ENCODE measurements at regions not wholly inside any gene's neighbourhood (a gene's known extent, or its start where the extent isn't known, plus 50 kb on each side); places are given as distances from the start of the nearest gene placed in this dataset.

DNA sequence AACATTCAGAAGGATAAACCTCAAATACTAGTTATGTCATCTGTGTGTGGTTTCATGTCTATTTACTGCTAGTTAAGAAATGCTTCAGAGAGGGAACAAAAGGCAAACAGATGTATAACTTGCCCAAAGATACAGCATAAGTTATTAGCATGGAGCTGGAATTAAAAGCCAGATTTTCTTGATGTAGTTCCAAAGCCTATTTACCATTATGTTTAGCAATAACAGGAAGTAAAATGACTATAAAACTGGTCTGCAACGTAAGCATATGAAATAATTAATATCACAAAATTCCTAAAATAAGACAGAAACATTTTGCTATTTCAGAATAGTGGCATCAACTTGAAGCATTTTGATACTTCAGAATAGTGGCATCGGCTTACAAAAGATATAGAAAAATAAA lies 1232.8 kb downstream of the NCAM2 start:
- TF ChIP-seq, protein P1, sequence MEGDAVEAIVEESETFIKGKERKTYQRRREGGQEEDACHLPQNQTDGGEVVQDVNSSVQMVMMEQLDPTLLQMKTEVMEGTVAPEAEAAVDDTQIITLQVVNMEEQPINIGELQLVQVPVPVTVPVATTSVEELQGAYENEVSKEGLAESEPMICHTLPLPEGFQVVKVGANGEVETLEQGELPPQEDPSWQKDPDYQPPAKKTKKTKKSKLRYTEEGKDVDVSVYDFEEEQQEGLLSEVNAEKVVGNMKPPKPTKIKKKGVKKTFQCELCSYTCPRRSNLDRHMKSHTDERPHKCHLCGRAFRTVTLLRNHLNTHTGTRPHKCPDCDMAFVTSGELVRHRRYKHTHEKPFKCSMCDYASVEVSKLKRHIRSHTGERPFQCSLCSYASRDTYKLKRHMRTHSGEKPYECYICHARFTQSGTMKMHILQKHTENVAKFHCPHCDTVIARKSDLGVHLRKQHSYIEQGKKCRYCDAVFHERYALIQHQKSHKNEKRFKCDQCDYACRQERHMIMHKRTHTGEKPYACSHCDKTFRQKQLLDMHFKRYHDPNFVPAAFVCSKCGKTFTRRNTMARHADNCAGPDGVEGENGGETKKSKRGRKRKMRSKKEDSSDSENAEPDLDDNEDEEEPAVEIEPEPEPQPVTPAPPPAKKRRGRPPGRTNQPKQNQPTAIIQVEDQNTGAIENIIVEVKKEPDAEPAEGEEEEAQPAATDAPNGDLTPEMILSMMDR (IDR thresholded peaks at IDR 0.05; ENCODE audit: unreplicated experiment), result no peak
- H3K9me3 Mint-ChIP-seq (ENCODE audit: unreplicated experiment), result no peaks in the 10 kb centered on the region
- ChIA-PET CTCF (no interaction called here), POLR2A (no interaction called here)
- no peak overlapping the region for H3K27ac Mint-ChIP-seq (ENCODE audit: low read depth, unreplicated experiment)
- intact Hi-C loops (cut with micrococcal nuclease), result no loop called here
- H3K4me1 Mint-ChIP-seq (ENCODE audit: insufficient read depth, unreplicated experiment), result no peaks in the 10 kb centered on the region
- no peak overlapping the region for H3K4me3 Mint-ChIP-seq (ENCODE audit: unreplicated experiment)
- BruUV-seq (replicated peaks), result no TSS peak
- H3K36me3 Mint-ChIP-seq (ENCODE audit: insufficient read depth, unreplicated experiment), result no peaks in the 10 kb centered on the region
- no peak for DNase-seq (ENCODE audit: unreplicated experiment)
- no peaks in the 10 kb centered on the region for H3K27me3 Mint-ChIP-seq (ENCODE audit: insufficient read depth, unreplicated experiment)

DNA sequence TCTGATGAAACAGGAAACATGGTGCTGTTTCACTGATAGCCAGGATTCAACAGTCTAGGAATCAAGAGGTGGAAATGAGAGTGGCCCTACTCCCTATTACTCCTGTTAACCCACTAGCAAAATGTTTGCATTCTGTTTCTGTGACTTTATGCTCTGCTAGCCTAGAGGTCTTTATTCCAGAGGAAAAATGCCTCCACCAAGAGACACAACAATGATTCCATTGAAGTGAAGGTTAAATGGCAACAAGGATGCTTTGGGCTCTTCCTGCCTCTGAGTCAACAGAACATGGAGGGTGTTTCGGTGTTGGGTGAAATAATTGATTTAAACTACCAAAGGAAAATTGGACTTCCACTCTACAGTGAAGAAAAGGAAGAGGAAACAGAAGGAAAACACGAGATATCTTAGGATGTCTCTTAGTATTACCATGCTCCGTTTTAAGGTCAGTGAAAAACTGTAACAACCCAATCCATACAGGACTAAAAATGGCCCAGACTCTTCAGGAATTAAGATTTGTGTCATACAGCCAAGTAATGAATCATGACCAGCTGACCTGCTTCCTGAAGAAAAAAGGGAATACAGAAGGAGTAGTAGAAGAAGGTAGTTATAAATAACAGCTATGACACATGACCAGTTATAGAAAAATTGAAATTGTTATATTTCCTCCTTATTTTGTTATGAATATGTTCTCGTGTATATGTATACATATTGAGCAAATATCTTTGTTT lies 1237.8 kb downstream of the NCAM2 start:
- Mint-ChIP-seq H3K36me3 (ENCODE audit: insufficient read depth, unreplicated experiment) (no peaks in the 10 kb centered on the region), H3K9me3 (ENCODE audit: unreplicated experiment) (peaks cover 7% of the 10 kb centered on the region), H3K27ac (ENCODE audit: low read depth, unreplicated experiment) (no peak overlapping the region), H3K4me3 (ENCODE audit: unreplicated experiment) (no peak overlapping the region), H3K27me3 (ENCODE audit: insufficient read depth, unreplicated experiment) (no peaks in the 10 kb centered on the region), H3K4me1 (ENCODE audit: insufficient read depth, unreplicated experiment) (no peaks in the 10 kb centered on the region)
- ChIA-PET CTCF (interaction anchor here (0.9 kb wide), 1 partner anchor 35 kb away, joined by 3 read pairs; no protein-coding TSS in a partner anchor), POLR2A (no interaction called here)
- no peak for DNase-seq (ENCODE audit: unreplicated experiment)
- intact Hi-C loops (cut with micrococcal nuclease), result no loop called here
- TF ChIP-seq, protein P1 (IDR thresholded peaks at IDR 0.05; ENCODE audit: unreplicated experiment), result no peak
- BruUV-seq (replicated peaks), result no TSS peak

DNA sequence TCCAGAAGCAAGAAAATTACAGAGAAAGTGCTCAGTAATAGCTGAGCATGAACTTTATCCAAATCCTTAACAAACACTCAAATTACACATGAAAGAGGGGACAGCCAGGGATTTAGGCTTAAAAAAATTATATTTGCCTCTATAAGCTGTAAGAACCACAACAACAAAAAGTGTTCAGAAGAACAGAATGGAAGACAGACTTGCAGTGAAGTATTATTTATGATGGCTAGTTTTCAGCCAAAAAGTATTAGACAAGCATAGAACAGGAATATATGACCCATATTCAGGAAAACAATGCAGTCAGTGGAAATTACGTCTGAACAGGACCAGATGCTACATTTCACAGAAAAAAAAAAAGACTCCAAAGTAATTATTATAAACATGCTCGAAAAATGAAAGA lies 1246.3 kb downstream of the NCAM2 start:
- BruUV-seq (replicated peaks), result no TSS peak
- no peaks in the 10 kb centered on the region for H3K4me1 Mint-ChIP-seq (ENCODE audit: insufficient read depth, unreplicated experiment)
- ChIA-PET CTCF (no interaction called here), POLR2A (no interaction called here)
- no peak for DNase-seq (ENCODE audit: unreplicated experiment)
- no peak overlapping the region for H3K27ac Mint-ChIP-seq (ENCODE audit: low read depth, unreplicated experiment)
- no peak overlapping the region for H3K4me3 Mint-ChIP-seq (ENCODE audit: unreplicated experiment)
- no peaks in the 10 kb centered on the region for H3K9me3 Mint-ChIP-seq (ENCODE audit: unreplicated experiment)
- intact Hi-C loops (cut with micrococcal nuclease), result no loop called here
- H3K36me3 Mint-ChIP-seq (ENCODE audit: insufficient read depth, unreplicated experiment), result no peaks in the 10 kb centered on the region
- TF ChIP-seq, protein P1 (IDR thresholded peaks at IDR 0.05; ENCODE audit: unreplicated experiment), result no peak
- no peaks in the 10 kb centered on the region for H3K27me3 Mint-ChIP-seq (ENCODE audit: insufficient read depth, unreplicated experiment)

DNA sequence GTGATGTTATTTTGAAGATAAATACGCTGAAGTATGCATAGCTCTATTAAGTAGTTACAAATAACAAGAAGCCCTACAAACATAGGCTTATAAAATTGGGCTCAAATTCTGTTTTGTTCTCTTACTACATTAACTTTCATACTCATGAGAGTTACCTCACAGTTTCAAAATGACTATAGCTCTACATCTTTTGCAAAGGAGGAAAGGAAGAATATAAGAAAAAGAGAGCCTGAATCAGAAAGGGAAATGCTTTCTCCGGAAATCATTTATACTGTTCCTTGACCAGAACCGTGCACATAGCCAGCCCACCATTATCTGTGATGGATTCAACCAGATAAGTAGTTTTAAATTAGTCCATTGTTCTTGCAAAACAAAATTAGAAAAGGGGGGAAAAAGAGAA lies 1252.1 kb downstream of the NCAM2 start:
- Mint-ChIP-seq H3K4me1 (ENCODE audit: insufficient read depth, unreplicated experiment) (no peaks in the 10 kb centered on the region), H3K27ac (ENCODE audit: low read depth, unreplicated experiment) (no peak overlapping the region), H3K27me3 (ENCODE audit: insufficient read depth, unreplicated experiment) (no peaks in the 10 kb centered on the region), H3K4me3 (ENCODE audit: unreplicated experiment) (no peak overlapping the region), H3K9me3 (ENCODE audit: unreplicated experiment) (peaks cover 14% of the 10 kb centered on the region), H3K36me3 (ENCODE audit: insufficient read depth, unreplicated experiment) (no peaks in the 10 kb centered on the region)
- ChIA-PET CTCF (no interaction called here), POLR2A (no interaction called here)
- BruUV-seq (replicated peaks), result no TSS peak
- DNase-seq (ENCODE audit: unreplicated experiment), result no peak
- intact Hi-C loops (cut with micrococcal nuclease), result no loop called here
- TF ChIP-seq, protein P1 (IDR thresholded peaks at IDR 0.05; ENCODE audit: unreplicated experiment), result no peak
